Astrocyte of the cerebellum (primary cell): ENCODE measurements at regions not wholly inside any gene's neighbourhood (a gene's known extent, or its start where the extent isn't known, plus 50 kb on each side); places are given as distances from the start of the nearest gene placed in this dataset.

Source experiments
- DNase-seq: peaks from one replicate; pipeline ENCODE4 v3.0.0-alpha.2; 2011; ENCODE audit warnings: low read depth
- H3K4me3 ChIP-seq: 2 replicates; pipeline ENCODE4 v1.5.1; 2011; ENCODE audit warnings: mild to moderate bottlenecking, low read depth, low read length, moderate library complexity
- CTCF ChIP-seq: IDR thresholded peaks from 2 replicates; pipeline ENCODE4 v1.5.1; 2012; ENCODE audit warnings: low read length, low read depth, moderate library complexity, mild to moderate bottlenecking; ENCODE audit errors: missing control alignments
- in situ Hi-C: cut with HindIII; loops from 2 replicates; pipeline ENCODE4 v1.10.0; 2017; ENCODE audit warnings: low sequenced_read_pairs

- in situ Hi-C loops: no loop called here
- H3K4me3 ChIP-seq: no peak overlapping the region
- no peak for TF ChIP-seq CTCF
- DNase-seq: no peak
Measured at GRCh38 chr12:3928538-3929184, 55.5 kb upstream of the PARP11 start.

GRCh38 chr12:3925621-3926020 lies 52.4 kb upstream of the PARP11 start:
- in situ Hi-C loops: no loop called here
- TF ChIP-seq CTCF: no peak
- DNase-seq: no peak
- H3K4me3 ChIP-seq: no peak overlapping the region

- in situ Hi-C loops: no loop called here
- TF ChIP-seq CTCF: no peak
- no peak overlapping the region for H3K4me3 ChIP-seq
- no peak for DNase-seq
Measured at GRCh38 chr12:3924761-3925160, 51.6 kb upstream of the PARP11 start.

- H3K4me3 ChIP-seq: no peak overlapping the region
- no peak for TF ChIP-seq CTCF
- in situ Hi-C loops: no loop called here
Measured at GRCh38 chr12:3923021-3923420, 49.8 kb upstream of the PARP11 start.

More at GRCh38 chr12:3923021-3923420, 49.8 kb upstream of the PARP11 start:
- DNase-seq: no peak
